OCI-LY1 (cell line): ENCODE measurements at regions not wholly inside any gene's neighbourhood (a gene's known extent, or its start where the extent isn't known, plus 50 kb on each side); places are given as distances from the start of the nearest gene placed in this dataset.

Experiments used
- H2AFZ ChIP-seq: fragments of 200-600 bp; sonication (generic), shearing (Covaris generic); 2 replicates; pipeline ENCODE4 v1.6.0; 2014; ENCODE audit warnings: antibody characterized with exemption, mild to moderate bottlenecking, low read length
- H3F3A ChIP-seq: fragments of 200-600 bp; sonication (generic), shearing (Covaris generic); 2 replicates; pipeline ENCODE4 v1.6.0; 2014; ENCODE audit warnings: mild to moderate bottlenecking, antibody characterized with exemption, low read length, moderate library complexity; ENCODE audit not compliant: insufficient read depth
- H3K27ac ChIP-seq: fragments of 200-600 bp; sonication (generic); 2 replicates; pipeline ENCODE4 v1.5.1; 2014; ENCODE audit warnings: low read length, mixed run types, mild to moderate bottlenecking, low read depth; ENCODE audit not compliant: poor library complexity, severe bottlenecking
- H3K27me3 ChIP-seq: fragments of 200-600 bp; sonication (generic); 2 replicates; pipeline ENCODE4 v1.6.0; 2014; ENCODE audit warnings: antibody characterized with exemption, mild to moderate bottlenecking, low read length, moderate library complexity; ENCODE audit not compliant: insufficient read depth
- H3K36me3 ChIP-seq: fragments of 200-600 bp; sonication (generic); 2 replicates; pipeline ENCODE4 v1.6.1; 2014; ENCODE audit warnings: mild to moderate bottlenecking, antibody characterized with exemption, low read length, moderate library complexity, mixed read lengths; ENCODE audit not compliant: insufficient read depth
- H3K4me1 ChIP-seq: fragments of 200-600 bp; sonication (generic); 2 replicates; pipeline ENCODE4 v1.5.1; 2014; ENCODE audit warnings: mild to moderate bottlenecking, low read length, moderate library complexity; ENCODE audit not compliant: insufficient read depth, severe bottlenecking
- H3K4me2 ChIP-seq: fragments of 200-600 bp; sonication (generic), shearing (Covaris generic); 2 replicates; pipeline ENCODE4 v1.6.1; 2014; ENCODE audit warnings: low read length
- H3K4me3 ChIP-seq: fragments of 200-600 bp; sonication (generic); 2 replicates; pipeline ENCODE4 v1.5.1; 2014; ENCODE audit warnings: low read length, low read depth, mild to moderate bottlenecking, mixed read lengths; ENCODE audit not compliant: poor library complexity, severe bottlenecking
- H3K79me2 ChIP-seq: fragments of 200-600 bp; shearing (Covaris generic); 2 replicates; pipeline ENCODE4 v1.6.1; 2016; ENCODE audit warnings: mixed run types, low read length, mixed read lengths; ENCODE audit not compliant: insufficient read depth
- H3K9ac ChIP-seq: fragments of 200-600 bp; sonication (generic), shearing (Covaris generic); 2 replicates; pipeline ENCODE4 v1.6.1; 2014; ENCODE audit warnings: mild to moderate bottlenecking, low read length, mixed read lengths
- H3K9me2 ChIP-seq: fragments of 200-600 bp; sonication (generic), shearing (Covaris generic); 2 replicates; pipeline ENCODE4 v1.6.1; 2014; ENCODE audit warnings: low read depth, mild to moderate bottlenecking, low read length, mixed read lengths
- H3K9me3 ChIP-seq: fragments of 200-600 bp; shearing (Covaris generic); 2 replicates; pipeline ENCODE4 v1.6.1; 2014; ENCODE audit warnings: low read length, mixed read lengths
- H4K20me1 ChIP-seq: fragments of 200-600 bp; sonication (generic), shearing (Covaris generic); 2 replicates; pipeline ENCODE4 v1.6.0; 2016; ENCODE audit warnings: mild to moderate bottlenecking, low read length; ENCODE audit not compliant: insufficient read depth
- EZH2 ChIP-seq: fragments of 200-600 bp; sonication (generic), shearing (Covaris generic); IDR thresholded peaks from 2 replicates; pipeline ENCODE4 v1.8.0; 2017; ENCODE audit warnings: borderline replicate concordance, mixed run types, mild to moderate bottlenecking, antibody characterized with exemption, low read length, moderate library complexity, mixed read lengths
- TF ChIP-seq, protein P1 (sequence below): fragments of 200-600 bp; sonication (generic), shearing (Covaris generic); IDR thresholded peaks from 2 replicates; pipeline ENCODE4 v1.5.1; 2017; ENCODE audit warnings: mild to moderate bottlenecking, antibody characterized with exemption, low read length, moderate library complexity, mixed read lengths

DNA sequence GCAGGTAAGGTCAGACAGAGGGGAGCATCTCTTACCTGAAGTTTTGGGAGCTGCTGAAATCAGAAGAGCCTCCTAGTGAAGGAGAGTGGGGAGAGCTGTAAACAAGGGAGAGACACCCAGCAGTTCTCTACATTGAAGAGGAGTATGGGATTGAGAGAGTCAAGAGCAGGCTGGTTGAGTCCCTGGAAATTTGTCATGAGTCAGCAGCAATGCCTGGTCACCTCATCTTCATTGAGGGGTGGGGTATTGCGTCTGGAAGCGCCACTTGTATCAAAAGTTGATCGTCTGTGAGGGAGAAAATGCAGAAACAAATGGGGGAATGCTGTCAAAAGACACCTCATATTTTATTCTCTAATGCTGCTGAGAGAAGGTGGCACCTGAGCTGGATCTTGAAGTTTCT is 256.6 kb upstream of the CFAP20DC start:
- no peaks in the 10 kb centered on the region for H3K36me3 ChIP-seq
- no peak overlapping the region for H2AFZ ChIP-seq
- no peaks in the 10 kb centered on the region for H3K9me2 ChIP-seq
- no peak overlapping the region for H3K4me2 ChIP-seq
- H3K4me1 ChIP-seq = no peaks in the 10 kb centered on the region
- no peaks in the 10 kb centered on the region for H3F3A ChIP-seq
- H3K9ac ChIP-seq = no peak overlapping the region
- no peaks in the 10 kb centered on the region for H4K20me1 ChIP-seq
- no peaks in the 10 kb centered on the region for H3K27me3 ChIP-seq
- H3K9me3 ChIP-seq = no peaks in the 10 kb centered on the region
- no peaks in the 10 kb centered on the region for H3K79me2 ChIP-seq
- TF ChIP-seq, protein P1, sequence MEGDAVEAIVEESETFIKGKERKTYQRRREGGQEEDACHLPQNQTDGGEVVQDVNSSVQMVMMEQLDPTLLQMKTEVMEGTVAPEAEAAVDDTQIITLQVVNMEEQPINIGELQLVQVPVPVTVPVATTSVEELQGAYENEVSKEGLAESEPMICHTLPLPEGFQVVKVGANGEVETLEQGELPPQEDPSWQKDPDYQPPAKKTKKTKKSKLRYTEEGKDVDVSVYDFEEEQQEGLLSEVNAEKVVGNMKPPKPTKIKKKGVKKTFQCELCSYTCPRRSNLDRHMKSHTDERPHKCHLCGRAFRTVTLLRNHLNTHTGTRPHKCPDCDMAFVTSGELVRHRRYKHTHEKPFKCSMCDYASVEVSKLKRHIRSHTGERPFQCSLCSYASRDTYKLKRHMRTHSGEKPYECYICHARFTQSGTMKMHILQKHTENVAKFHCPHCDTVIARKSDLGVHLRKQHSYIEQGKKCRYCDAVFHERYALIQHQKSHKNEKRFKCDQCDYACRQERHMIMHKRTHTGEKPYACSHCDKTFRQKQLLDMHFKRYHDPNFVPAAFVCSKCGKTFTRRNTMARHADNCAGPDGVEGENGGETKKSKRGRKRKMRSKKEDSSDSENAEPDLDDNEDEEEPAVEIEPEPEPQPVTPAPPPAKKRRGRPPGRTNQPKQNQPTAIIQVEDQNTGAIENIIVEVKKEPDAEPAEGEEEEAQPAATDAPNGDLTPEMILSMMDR = no peak
- no peak for TF ChIP-seq EZH2
- no peak overlapping the region for H3K27ac ChIP-seq
- H3K4me3 ChIP-seq = no peak overlapping the region

DNA sequence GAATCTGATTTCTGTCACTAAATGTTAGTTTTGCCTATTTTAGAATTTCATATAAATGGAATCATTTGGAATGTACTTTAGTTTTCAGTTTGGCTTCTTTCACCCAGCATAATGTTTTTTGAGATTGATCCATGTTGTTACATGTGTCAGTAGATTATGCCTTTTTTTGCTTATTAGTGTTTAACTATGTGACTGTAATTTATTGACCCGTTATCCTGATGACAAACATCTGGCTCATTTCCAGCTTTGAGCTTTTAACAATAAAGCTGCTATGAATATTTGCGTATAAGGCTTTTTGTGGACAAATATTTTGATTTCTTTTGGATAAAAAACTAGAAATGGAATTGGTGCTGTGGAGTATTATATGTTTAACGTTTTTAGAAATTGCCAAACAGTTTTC is 254.5 kb upstream of the CFAP20DC start:
- Histone ChIP-seq H3K4me2 (no peak overlapping the region), H3K9ac (no peak overlapping the region), H3F3A (no peaks in the 10 kb centered on the region), H3K4me3 (no peak overlapping the region), H3K27ac (no peak overlapping the region), H3K79me2 (no peaks in the 10 kb centered on the region), H3K9me2 (no peaks in the 10 kb centered on the region), H2AFZ (no peak overlapping the region), H4K20me1 (no peaks in the 10 kb centered on the region), H3K27me3 (no peaks in the 10 kb centered on the region), H3K9me3 (no peaks in the 10 kb centered on the region), H3K4me1 (no peaks in the 10 kb centered on the region), H3K36me3 (no peaks in the 10 kb centered on the region)
- TF ChIP-seq EZH2 = no peak
- TF ChIP-seq, protein P1 = no peak

DNA sequence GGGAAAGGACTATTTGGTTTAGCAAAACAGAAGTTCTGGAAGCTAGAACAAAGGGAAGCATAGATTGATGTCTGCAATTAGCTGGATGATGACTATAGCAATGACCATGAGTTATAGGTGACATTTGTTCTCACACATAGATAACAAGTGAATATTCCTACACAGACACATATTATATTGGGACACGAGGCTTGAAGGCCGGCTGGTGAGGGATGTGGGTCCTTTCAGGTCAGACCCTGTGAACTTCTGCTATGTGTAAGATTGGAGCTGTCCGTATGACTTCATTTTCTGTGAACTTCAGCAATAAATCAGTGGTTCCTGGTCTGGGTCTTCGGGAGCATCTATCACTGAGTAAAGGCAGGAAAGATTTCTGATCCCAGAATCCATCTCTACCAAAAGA is 253.6 kb upstream of the CFAP20DC start:
- Histone ChIP-seq H3F3A (no peaks in the 10 kb centered on the region), H3K9me2 (no peaks in the 10 kb centered on the region), H3K79me2 (no peaks in the 10 kb centered on the region), H3K4me2 (no peak overlapping the region), H3K9me3 (no peaks in the 10 kb centered on the region), H4K20me1 (no peaks in the 10 kb centered on the region), H3K4me3 (no peak overlapping the region), H3K27ac (no peak overlapping the region), H3K9ac (no peak overlapping the region), H3K4me1 (no peaks in the 10 kb centered on the region), H3K27me3 (no peaks in the 10 kb centered on the region), H3K36me3 (no peaks in the 10 kb centered on the region), H2AFZ (no peak overlapping the region)
- TF ChIP-seq EZH2 = no peak

DNA sequence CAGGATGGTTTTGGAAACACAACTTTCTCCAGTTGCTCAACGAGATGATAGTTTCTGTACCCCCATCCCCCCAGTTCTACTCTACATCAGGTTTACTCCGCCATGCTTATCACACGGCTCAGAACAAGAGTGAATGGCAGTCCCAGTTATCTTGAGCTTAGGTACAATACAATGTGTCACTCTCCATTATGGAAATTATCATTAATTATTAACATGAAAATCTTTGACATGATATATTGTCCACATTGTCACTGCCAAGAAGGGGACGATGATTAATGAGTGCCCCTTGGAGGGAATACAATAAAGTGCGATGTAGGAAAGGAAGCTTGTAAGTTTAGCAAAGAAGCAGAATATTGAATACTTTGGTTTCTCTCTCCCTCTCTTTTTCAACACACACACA is 252.6 kb upstream of the CFAP20DC start:
- Histone ChIP-seq H3K36me3 (no peaks in the 10 kb centered on the region), H3F3A (no peaks in the 10 kb centered on the region), H3K4me3 (no peak overlapping the region), H3K4me2 (no peak overlapping the region), H3K9ac (no peak overlapping the region), H4K20me1 (no peaks in the 10 kb centered on the region), H3K9me2 (no peaks in the 10 kb centered on the region), H3K27me3 (no peaks in the 10 kb centered on the region), H3K27ac (no peak overlapping the region), H3K9me3 (no peaks in the 10 kb centered on the region), H3K79me2 (no peaks in the 10 kb centered on the region), H3K4me1 (no peaks in the 10 kb centered on the region), H2AFZ (no peak overlapping the region)
- TF ChIP-seq, protein P1 = no peak
- no peak for TF ChIP-seq EZH2
